Osteoblast (primary cell): ENCODE measurements at regions not wholly inside any gene's neighbourhood (a gene's known extent, or its start where the extent isn't known, plus 50 kb on each side); places are given as distances from the start of the nearest gene placed in this dataset.

ENCODE experiments used
- DNase-seq: peaks from one replicate; pipeline ENCODE4 v3.0.0; 2011; ENCODE audit warnings: low spot score, mixed read lengths; ENCODE audit not compliant: insufficient read length; ENCODE audit errors: missing footprints
- H2AFZ ChIP-seq: 2 replicates; pipeline ENCODE4 v1.6.0; 2011; ENCODE audit warnings: mild to moderate bottlenecking, low read length
- H3K27ac ChIP-seq: 2 replicates; pipeline ENCODE4 v1.5.1; 2011; ENCODE audit warnings: mild to moderate bottlenecking, low read depth, low read length, moderate library complexity
- H3K27me3 ChIP-seq: 2 replicates; pipeline ENCODE4 v1.6.0; 2012; ENCODE audit warnings: mild to moderate bottlenecking, control low read depth, inconsistent platforms, low read length, moderate library complexity; ENCODE audit not compliant: insufficient read depth
- H3K36me3 ChIP-seq: 2 replicates; pipeline ENCODE4 v1.5.1; 2011; ENCODE audit warnings: mild to moderate bottlenecking, low read length, control low read depth, moderate library complexity; ENCODE audit not compliant: insufficient read depth
- H3K4me1 ChIP-seq: 2 replicates; pipeline ENCODE4 v1.5.1; 2011; ENCODE audit warnings: mild to moderate bottlenecking, low read length, control low read depth, moderate library complexity; ENCODE audit not compliant: insufficient read depth
- H3K4me2 ChIP-seq: 2 replicates; pipeline ENCODE4 v1.6.0; 2011; ENCODE audit warnings: mild to moderate bottlenecking, low read length; ENCODE audit not compliant: insufficient read depth
- H3K4me3 ChIP-seq: fragments of 200-600 bp; sonication (generic); 3 replicates; pipeline ENCODE4 v1.5.1; 2012; ENCODE audit warnings: mild to moderate bottlenecking, low read length, inconsistent platforms; ENCODE audit not compliant: insufficient read depth
- H3K79me2 ChIP-seq: 2 replicates; pipeline ENCODE4 v1.6.0; 2012; ENCODE audit warnings: mild to moderate bottlenecking, low read length, control low read depth, inconsistent platforms; ENCODE audit not compliant: insufficient read depth
- H3K9me3 ChIP-seq: 2 replicates; pipeline ENCODE4 v1.5.1; 2011; ENCODE audit warnings: low read depth, low read length, control low read depth
- H4K20me1 ChIP-seq: 2 replicates; pipeline ENCODE4 v1.6.0; 2012; ENCODE audit warnings: mild to moderate bottlenecking, low read length, control low read depth; ENCODE audit not compliant: insufficient read depth
- TF ChIP-seq, protein P1 (sequence below): IDR thresholded peaks from 2 replicates; pipeline ENCODE4 v1.5.1; 2011; ENCODE audit warnings: mild to moderate bottlenecking, low read depth, low read length, moderate library complexity; ENCODE audit errors: extremely low read depth

DNA sequence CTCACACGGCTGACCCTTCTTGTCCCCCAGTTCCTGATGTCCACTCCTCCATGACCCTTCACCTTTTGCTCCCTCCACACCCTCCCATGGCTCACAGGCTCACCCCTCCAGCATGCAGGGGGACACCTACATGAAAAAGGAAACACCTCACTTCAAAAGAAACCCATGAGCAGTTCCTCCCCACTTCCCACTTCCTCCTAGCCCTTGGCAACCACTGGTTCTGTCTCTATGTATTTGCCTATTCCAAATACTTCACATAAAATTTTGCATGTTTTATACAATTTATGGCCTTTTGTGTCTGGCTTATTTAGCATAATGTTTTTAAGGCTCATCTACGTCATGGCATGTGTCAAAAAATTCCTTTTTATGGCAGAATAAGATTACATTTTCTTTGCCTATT lies 100.2 kb upstream of the S1PR3 start:
- Histone ChIP-seq H3K4me1 (peaks cover 7% of the 10 kb centered on the region), H3K4me3 (no peak overlapping the region), H4K20me1 (no peaks in the 10 kb centered on the region), H3K27ac (no peak overlapping the region), H3K27me3 (no peaks in the 10 kb centered on the region), H2AFZ (no peak overlapping the region), H3K36me3 (no peaks in the 10 kb centered on the region), H3K9me3 (no peaks in the 10 kb centered on the region), H3K4me2 (no peak overlapping the region), H3K79me2 (no peaks in the 10 kb centered on the region)
- DNase-seq: no peak
- TF ChIP-seq, protein P1, sequence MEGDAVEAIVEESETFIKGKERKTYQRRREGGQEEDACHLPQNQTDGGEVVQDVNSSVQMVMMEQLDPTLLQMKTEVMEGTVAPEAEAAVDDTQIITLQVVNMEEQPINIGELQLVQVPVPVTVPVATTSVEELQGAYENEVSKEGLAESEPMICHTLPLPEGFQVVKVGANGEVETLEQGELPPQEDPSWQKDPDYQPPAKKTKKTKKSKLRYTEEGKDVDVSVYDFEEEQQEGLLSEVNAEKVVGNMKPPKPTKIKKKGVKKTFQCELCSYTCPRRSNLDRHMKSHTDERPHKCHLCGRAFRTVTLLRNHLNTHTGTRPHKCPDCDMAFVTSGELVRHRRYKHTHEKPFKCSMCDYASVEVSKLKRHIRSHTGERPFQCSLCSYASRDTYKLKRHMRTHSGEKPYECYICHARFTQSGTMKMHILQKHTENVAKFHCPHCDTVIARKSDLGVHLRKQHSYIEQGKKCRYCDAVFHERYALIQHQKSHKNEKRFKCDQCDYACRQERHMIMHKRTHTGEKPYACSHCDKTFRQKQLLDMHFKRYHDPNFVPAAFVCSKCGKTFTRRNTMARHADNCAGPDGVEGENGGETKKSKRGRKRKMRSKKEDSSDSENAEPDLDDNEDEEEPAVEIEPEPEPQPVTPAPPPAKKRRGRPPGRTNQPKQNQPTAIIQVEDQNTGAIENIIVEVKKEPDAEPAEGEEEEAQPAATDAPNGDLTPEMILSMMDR: no peak

DNA sequence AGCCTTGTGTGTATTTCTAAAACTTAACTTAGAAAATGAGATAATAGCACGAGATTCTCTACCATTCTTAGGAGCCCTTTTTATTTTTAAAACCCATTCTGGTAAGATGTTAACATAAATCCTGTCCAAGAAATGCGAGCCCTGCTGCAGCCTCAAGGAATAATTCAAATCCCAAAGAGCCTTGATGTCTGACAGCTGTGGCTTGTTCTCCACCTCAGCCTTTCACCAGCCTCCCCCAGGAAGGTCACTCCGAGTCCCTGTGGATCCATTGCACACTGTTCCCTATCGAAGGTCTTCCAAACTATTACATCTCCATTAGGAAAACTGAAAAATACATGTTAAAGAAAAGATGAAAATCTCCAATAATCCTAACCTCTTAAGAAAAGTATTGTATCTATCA lies 98.5 kb upstream of the S1PR3 start:
- no peaks in the 10 kb centered on the region for H3K9me3 ChIP-seq
- H3K4me2 ChIP-seq: no peak overlapping the region
- H3K79me2 ChIP-seq: no peaks in the 10 kb centered on the region
- no peak overlapping the region for H3K27ac ChIP-seq
- no peak overlapping the region for H2AFZ ChIP-seq
- peaks cover 4% of the 10 kb centered on the region for H3K27me3 ChIP-seq
- H3K4me1 ChIP-seq: peaks cover 7% of the 10 kb centered on the region
- no peaks in the 10 kb centered on the region for H4K20me1 ChIP-seq
- TF ChIP-seq, protein P1: no peak
- DNase-seq: peak; percentile 19
- H3K4me3 ChIP-seq: no peak overlapping the region
- H3K36me3 ChIP-seq: no peaks in the 10 kb centered on the region

DNA sequence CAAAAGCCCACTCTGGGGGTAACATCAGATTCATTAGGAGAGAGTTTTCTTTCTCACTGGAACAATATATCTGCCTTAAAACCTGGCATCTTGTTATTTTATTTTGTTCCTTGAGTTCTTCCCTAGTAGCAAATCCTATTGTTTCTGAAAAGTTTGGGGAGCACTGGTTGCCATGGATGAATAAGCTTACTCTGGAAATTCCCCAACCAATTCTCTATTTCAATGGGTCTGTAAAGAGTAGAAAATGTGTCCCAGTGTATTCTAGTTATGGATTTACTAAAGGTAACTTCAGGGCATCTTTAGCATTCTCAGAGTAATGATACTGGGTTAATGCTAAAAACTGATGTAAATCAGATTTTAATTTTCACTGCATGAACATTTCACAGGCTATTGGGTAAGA lies 94.2 kb upstream of the S1PR3 start:
- Histone ChIP-seq H3K4me1 (no peaks in the 10 kb centered on the region), H3K9me3 (no peaks in the 10 kb centered on the region), H3K27me3 (peaks cover 4% of the 10 kb centered on the region), H3K4me2 (no peak overlapping the region), H3K4me3 (no peak overlapping the region), H3K27ac (no peak overlapping the region), H2AFZ (no peak overlapping the region), H3K36me3 (no peaks in the 10 kb centered on the region), H4K20me1 (no peaks in the 10 kb centered on the region), H3K79me2 (no peaks in the 10 kb centered on the region)
- TF ChIP-seq, protein P1: no peak
- DNase-seq: no peak

DNA sequence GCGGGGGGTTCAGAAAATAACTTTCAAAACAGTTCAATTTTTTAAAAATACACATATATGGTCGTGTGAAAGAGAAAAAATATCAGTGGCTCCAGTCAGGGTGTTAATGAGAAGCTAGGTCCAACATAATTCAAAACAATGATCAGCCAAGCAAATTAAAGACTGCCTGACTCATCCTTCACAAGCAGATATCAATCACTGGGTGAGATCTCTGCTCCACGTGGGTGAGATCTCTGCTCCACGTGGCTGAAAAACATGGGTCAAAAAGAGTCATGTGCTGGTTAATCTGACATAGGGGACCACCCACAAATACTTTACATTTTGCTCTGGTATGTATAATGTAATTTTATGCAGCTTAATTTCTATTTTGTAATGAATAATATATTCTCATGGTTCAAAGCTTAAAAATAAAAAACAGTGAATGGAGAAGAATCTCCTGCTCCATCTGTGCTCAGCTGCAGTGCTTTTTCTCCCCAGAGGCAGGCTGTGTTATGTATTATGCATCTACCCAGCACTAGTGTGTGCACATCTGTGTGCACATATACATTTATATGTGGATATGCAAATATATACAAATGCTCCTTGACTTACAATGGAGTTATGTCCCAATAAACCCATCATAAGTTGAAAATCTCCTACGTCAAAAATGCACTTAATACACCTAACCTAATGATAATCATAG lies 93.1 kb upstream of the S1PR3 start:
- peaks cover 4% of the 10 kb centered on the region for H3K27me3 ChIP-seq
- no peak overlapping the region for H2AFZ ChIP-seq
- H3K4me1 ChIP-seq: no peaks in the 10 kb centered on the region

More for the DNA sequence above, 93.1 kb upstream of the S1PR3 start:
- DNase-seq: no peak
- Histone ChIP-seq H3K36me3 (no peaks in the 10 kb centered on the region), H3K4me3 (no peak overlapping the region), H3K4me2 (no peak overlapping the region), H3K27ac (no peak overlapping the region), H3K79me2 (no peaks in the 10 kb centered on the region), H4K20me1 (no peaks in the 10 kb centered on the region), H3K9me3 (no peaks in the 10 kb centered on the region)
- TF ChIP-seq, protein P1: no peak
